Keratinocyte (primary cell): ENCODE measurements at regions not wholly inside any gene's neighbourhood (a gene's known extent, or its start where the extent isn't known, plus 50 kb on each side); places are given as distances from the start of the nearest gene placed in this dataset.

Experiments used
- CTCF ChIP-seq, 3 experiments: IDR thresholded peaks in 1 of 3; conservative IDR thresholded peaks in 1 of 3; optimal IDR thresholded peaks in 1 of 3; 2 replicates in 2 of 3; 3 replicates in 1 of 3; pipeline versions ENCODE3 to v1.5.1; 2011; ENCODE audit warnings: low read length in 3 of 3, mild to moderate bottlenecking in 3 of 3, moderate library complexity in 2 of 3, control low read depth in 1 of 3, inconsistent platforms in 1 of 3; ENCODE audit not compliant: insufficient read depth in 2 of 3; ENCODE audit errors: extremely low read depth in 1 of 3
- EZH2 ChIP-seq: IDR thresholded peaks from one replicate; pipeline ENCODE4 v1.6.1; 2012; ENCODE audit warnings: inconsistent platforms, mild to moderate bottlenecking, low read length, moderate library complexity

GRCh38 chr10:31132681-31133244 lies 101.1 kb upstream of the ZNF438 start:
- no peak for TF ChIP-seq CTCF (optimal IDR thresholded peaks at IDR 0.05 in 1 of 3, IDR thresholded peaks at IDR 0.05 in 1 of 3, conservative IDR thresholded peaks at IDR 0.05 in 1 of 3; ENCODE audit: extremely low read depth in 1 of 3, insufficient read depth in 2 of 3, low read length in 3 of 3)
- TF ChIP-seq EZH2: no peak
